Aorta (tissue), 5 donors: ENCODE measurements at regions not wholly inside any gene's neighbourhood (a gene's known extent, or its start where the extent isn't known, plus 50 kb on each side); places are given as distances from the start of the nearest gene placed in this dataset.

Experiments
- ATAC-seq: fragments of 200-7000 bp; cut with Tn5 transposase; one replicate; pipeline ENCODE4 v1.9.1; 2022; ENCODE audit warnings: moderate library complexity; ENCODE audit not compliant: low FRiP score
- DNase-seq, 2 donors: peaks; one replicate each; pipeline ENCODE4 v3.0.0-alpha.2; 2020
- H3K27ac ChIP-seq, 2 donors: one replicate each; pipeline ENCODE4 v1.5.1; 2013; ENCODE audit warnings: low read length in 2 of 2, mild to moderate bottlenecking in 2 of 2, moderate library complexity in 2 of 2, control low read depth in 1 of 2, inconsistent platforms in 1 of 2, low read depth in 1 of 2
- H3K27me3 ChIP-seq, 2 donors: one replicate each; pipeline ENCODE4 v1.6.1; 2013; ENCODE audit warnings: control low read depth in 1 of 2, low read length in 1 of 2, mild to moderate bottlenecking in 1 of 2, moderate library complexity in 1 of 2; ENCODE audit not compliant: insufficient read depth in 2 of 2, control insufficient read depth in 1 of 2
- H3K36me3 ChIP-seq, 2 donors: one replicate each; pipeline ENCODE4 v1.6.1; 2013; ENCODE audit warnings: control low read depth in 1 of 2, low read length in 1 of 2, mild to moderate bottlenecking in 1 of 2; ENCODE audit not compliant: insufficient read depth in 2 of 2, control insufficient read depth in 1 of 2
- H3K4me1 ChIP-seq, 2 donors: one replicate each; pipeline ENCODE4 v1.6.1; 2013; ENCODE audit warnings: low read length in 2 of 2, control low read depth in 1 of 2, mild to moderate bottlenecking in 1 of 2, moderate library complexity in 1 of 2; ENCODE audit not compliant: insufficient read depth in 2 of 2, control insufficient read depth in 1 of 2
- H3K4me3 ChIP-seq, 2 donors: one replicate each; pipeline ENCODE4 v1.5.1; 2013; ENCODE audit warnings: low read length in 2 of 2, control low read depth in 1 of 2, mild to moderate bottlenecking in 1 of 2
- H3K9me3 ChIP-seq: one replicate; pipeline ENCODE4 v1.6.1; 2013; ENCODE audit warnings: mild to moderate bottlenecking, low read length; ENCODE audit not compliant: control insufficient read depth
- WGBS, 2 donors: extraction: QIAGEN DNeasy Blood & Tissue Kit; methylation state at CpG; one replicate each; pipeline ENCODE4 v1.1.7; 2013; 5-methylcytosine and 5-hydroxymethylcytosine counted together
- intact Hi-C, 2 donors: fragments of 100-400 bp; cut with DNase I; formaldehyde crosslinking; loops; one replicate each; pipeline versions ENCODE4 v1.14.2 to v1.15.0; 2022
- donor health status: healthy with polysubstance abuse.
- donor health status: Bipolar disorder and iron deficiency.
- donor health status: DM: no; HTN: no; CAD: no.
- donor health status: DM: no; HTN: no; CAD: no.
- donor health status: DM: yes; HTN: yes; CAD: no.

- Histone ChIP-seq H3K36me3 (no peaks in the 10 kb centered on the region), H3K4me3 (no peak overlapping the region), H3K4me1 (no peaks in the 10 kb centered on the region), H3K27ac (no peak overlapping the region), H3K27me3 (no peaks in the 10 kb centered on the region), H3K9me3 (no peaks in the 10 kb centered on the region)
- 77 to 78% methylated on average over 1 of the region's 1 CpG for WGBS, 2 donors
- no peak for DNase-seq
- intact Hi-C loops: no loop called here
- ATAC-seq: no peak
Measured at GRCh38 chr2:228611171-228611570, 429.7 kb upstream of the SPHKAP start.

- H3K9me3 ChIP-seq: no peaks in the 10 kb centered on the region
- DNase-seq: no peak
- H3K27me3 ChIP-seq: no peaks in the 10 kb centered on the region
- WGBS, 2 donors: 29 to 49% methylated on average over 2 of the region's 2 CpGs
- H3K4me1 ChIP-seq: no peaks in the 10 kb centered on the region
- intact Hi-C loops: no loop called here
- H3K4me3 ChIP-seq: no peak overlapping the region
- no peak for ATAC-seq
- no peaks in the 10 kb centered on the region for H3K36me3 ChIP-seq
- no peak overlapping the region for H3K27ac ChIP-seq
Measured at GRCh38 chr2:228602288-228602687, 420.8 kb upstream of the SPHKAP start.

- Histone ChIP-seq H3K4me1 (no peaks in the 10 kb centered on the region), H3K4me3 (no peak overlapping the region), H3K27me3 (no peaks in the 10 kb centered on the region), H3K36me3 (no peaks in the 10 kb centered on the region), H3K9me3 (no peaks in the 10 kb centered on the region), H3K27ac (no peak overlapping the region)
- intact Hi-C loops: no loop called here
- DNase-seq: no peak
- ATAC-seq: no peak
- 80 to 81% methylated on average over 2 of the region's 2 CpGs for WGBS, 2 donors
Measured at GRCh38 chr2:228600265-228600664, 418.8 kb upstream of the SPHKAP start.

- Histone ChIP-seq H3K9me3 (no peaks in the 10 kb centered on the region), H3K4me1 (no peaks in the 10 kb centered on the region), H3K4me3 (no peak overlapping the region), H3K27ac (no peak overlapping the region), H3K36me3 (no peaks in the 10 kb centered on the region), H3K27me3 (no peaks in the 10 kb centered on the region)
- ATAC-seq (no peak), DNase-seq (no peak)
- 84 to 93% methylated on average over 1 of the region's 1 CpG for WGBS, 2 donors
- intact Hi-C loops: no loop called here
Measured at GRCh38 chr2:228599781-228600180, 418.3 kb upstream of the SPHKAP start.

- no peaks in the 10 kb centered on the region for H3K27me3 ChIP-seq
- no peaks in the 10 kb centered on the region for H3K9me3 ChIP-seq
- intact Hi-C loops: no loop called here
- H3K36me3 ChIP-seq: no peaks in the 10 kb centered on the region
- no peak overlapping the region for H3K27ac ChIP-seq
- no peak for DNase-seq
- H3K4me3 ChIP-seq: no peak overlapping the region
- no peaks in the 10 kb centered on the region for H3K4me1 ChIP-seq
- ATAC-seq: no peak
- WGBS, 2 donors: 67% methylated on average over 5 of the region's 5 CpGs
Measured at GRCh38 chr2:228599297-228599696, 417.8 kb upstream of the SPHKAP start.

- Histone ChIP-seq H3K27ac (no peak overlapping the region), H3K36me3 (no peaks in the 10 kb centered on the region), H3K27me3 (no peaks in the 10 kb centered on the region), H3K4me1 (no peaks in the 10 kb centered on the region), H3K4me3 (no peak overlapping the region), H3K9me3 (no peaks in the 10 kb centered on the region)
- no peak for DNase-seq
- intact Hi-C loops: no loop called here
- 0% methylated on average over 1 of the region's 1 CpG for WGBS, 2 donors
- ATAC-seq: no peak
Measured at GRCh38 chr2:228597032-228597431, 415.5 kb upstream of the SPHKAP start.

GRCh38 chr2:228594012-228594411, 412.5 kb upstream of the SPHKAP start:
- ATAC-seq (no peak), DNase-seq (no peak)
- intact Hi-C loops: no loop called here
- 35 to 49% methylated on average over 2 of the region's 2 CpGs for WGBS, 2 donors
- no peaks in the 10 kb centered on the region for H3K9me3 ChIP-seq
- no peaks in the 10 kb centered on the region for H3K27me3 ChIP-seq
- H3K36me3 ChIP-seq: no peaks in the 10 kb centered on the region
- no peak overlapping the region for H3K4me3 ChIP-seq
- no peaks in the 10 kb centered on the region for H3K4me1 ChIP-seq
- H3K27ac ChIP-seq: no peak overlapping the region

GRCh38 chr2:228592925-228593324, 411.4 kb upstream of the SPHKAP start:
- Histone ChIP-seq H3K4me3 (no peak overlapping the region), H3K36me3 (no peaks in the 10 kb centered on the region), H3K4me1 (no peaks in the 10 kb centered on the region), H3K27me3 (no peaks in the 10 kb centered on the region), H3K9me3 (no peaks in the 10 kb centered on the region), H3K27ac (no peak overlapping the region)
- intact Hi-C loops: no loop called here
- no peak for ATAC-seq
- WGBS, 2 donors: 50 to 59% methylated on average over 4 of the region's 4 CpGs
- no peak for DNase-seq

- intact Hi-C loops: no loop called here
- ATAC-seq: no peak
- WGBS, 2 donors: 67 to 74% methylated on average over 2 of the region's 2 CpGs
- DNase-seq: no peak
- H3K4me3 ChIP-seq: no peak overlapping the region
- H3K27ac ChIP-seq: no peak overlapping the region
- no peaks in the 10 kb centered on the region for H3K36me3 ChIP-seq
- no peaks in the 10 kb centered on the region for H3K9me3 ChIP-seq
- no peaks in the 10 kb centered on the region for H3K27me3 ChIP-seq
- H3K4me1 ChIP-seq: no peaks in the 10 kb centered on the region
Measured at GRCh38 chr2:228590681-228591080, 409.2 kb upstream of the SPHKAP start.
